WTC11 (cell line): ENCODE measurements at regions not wholly inside any gene's neighbourhood (a gene's known extent, or its start where the extent isn't known, plus 50 kb on each side); places are given as distances from the start of the nearest gene placed in this dataset.

Source experiments
- CREM ChIP-seq: sonication (generic); formaldehyde crosslinking; IDR thresholded peaks from 2 replicates; pipeline ENCODE4 v1.8.1; 2022; ENCODE audit warnings: mild to moderate bottlenecking, missing genetic modification reagents, moderate library complexity
- ELF4 ChIP-seq: sonication (generic); formaldehyde crosslinking; IDR thresholded peaks from 2 replicates; pipeline ENCODE4 v1.8.1; 2022; ENCODE audit warnings: low read depth, mild to moderate bottlenecking, moderate library complexity, missing genetic modification reagents
- ESRRA ChIP-seq: sonication (generic); formaldehyde crosslinking; IDR thresholded peaks from 2 replicates; pipeline ENCODE4 v1.8.1; 2022; ENCODE audit warnings: mild to moderate bottlenecking, missing genetic modification reagents, borderline replicate concordance
- JUN ChIP-seq: sonication (generic); formaldehyde crosslinking; IDR thresholded peaks from 2 replicates; pipeline ENCODE4 v1.8.0; 2023; ENCODE audit warnings: mild to moderate bottlenecking, missing genetic modification reagents
- TEAD4 ChIP-seq: sonication (generic); formaldehyde crosslinking; IDR thresholded peaks from 2 replicates; pipeline ENCODE4 v1.8.0; 2022; ENCODE audit warnings: mild to moderate bottlenecking, missing genetic modification reagents
- ZNF281 ChIP-seq: sonication (generic); formaldehyde crosslinking; IDR thresholded peaks from 2 replicates; pipeline ENCODE4 v1.8.0; 2023; ENCODE audit warnings: mild to moderate bottlenecking, missing genetic modification reagents
- ZNF423 ChIP-seq: fragments of 250-450 bp; sonication (Bioruptor Pico); IDR thresholded peaks from 2 replicates; pipeline ENCODE4 v2.1.2; 2022; ENCODE audit warnings: mild to moderate bottlenecking, moderate library complexity
- TF ChIP-seq, protein P1 (sequence below): sonication (generic); formaldehyde crosslinking; IDR thresholded peaks from 2 replicates; pipeline ENCODE4 v1.8.0; 2022; ENCODE audit warnings: mild to moderate bottlenecking, missing genetic modification reagents
- TF ChIP-seq, protein P2 (sequence below): fragments of 200-600 bp; IDR thresholded peaks from 2 replicates; pipeline ENCODE4 v1.8.0; 2022; ENCODE audit warnings: antibody characterized with exemption
- TF ChIP-seq, protein P3 (sequence below): sonication (generic); formaldehyde crosslinking; IDR thresholded peaks from 2 replicates; pipeline ENCODE4 v1.8.1; 2023; ENCODE audit warnings: mild to moderate bottlenecking, missing genetic modification reagents
- TF ChIP-seq, protein P4 (sequence below): sonication (generic); formaldehyde crosslinking; IDR thresholded peaks from 2 replicates; pipeline ENCODE4 v1.8.1; 2022; ENCODE audit warnings: mild to moderate bottlenecking, missing genetic modification reagents, moderate library complexity, borderline replicate concordance
- TF ChIP-seq, protein P5 (sequence below): sonication (generic); formaldehyde crosslinking; IDR thresholded peaks from 2 replicates; pipeline ENCODE4 v1.8.0; 2022; ENCODE audit warnings: mild to moderate bottlenecking, missing genetic modification reagents

- TF ChIP-seq, protein P1, sequence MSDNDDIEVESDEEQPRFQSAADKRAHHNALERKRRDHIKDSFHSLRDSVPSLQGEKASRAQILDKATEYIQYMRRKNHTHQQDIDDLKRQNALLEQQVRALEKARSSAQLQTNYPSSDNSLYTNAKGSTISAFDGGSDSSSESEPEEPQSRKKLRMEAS, result no peak
- TF ChIP-seq, protein P2, sequence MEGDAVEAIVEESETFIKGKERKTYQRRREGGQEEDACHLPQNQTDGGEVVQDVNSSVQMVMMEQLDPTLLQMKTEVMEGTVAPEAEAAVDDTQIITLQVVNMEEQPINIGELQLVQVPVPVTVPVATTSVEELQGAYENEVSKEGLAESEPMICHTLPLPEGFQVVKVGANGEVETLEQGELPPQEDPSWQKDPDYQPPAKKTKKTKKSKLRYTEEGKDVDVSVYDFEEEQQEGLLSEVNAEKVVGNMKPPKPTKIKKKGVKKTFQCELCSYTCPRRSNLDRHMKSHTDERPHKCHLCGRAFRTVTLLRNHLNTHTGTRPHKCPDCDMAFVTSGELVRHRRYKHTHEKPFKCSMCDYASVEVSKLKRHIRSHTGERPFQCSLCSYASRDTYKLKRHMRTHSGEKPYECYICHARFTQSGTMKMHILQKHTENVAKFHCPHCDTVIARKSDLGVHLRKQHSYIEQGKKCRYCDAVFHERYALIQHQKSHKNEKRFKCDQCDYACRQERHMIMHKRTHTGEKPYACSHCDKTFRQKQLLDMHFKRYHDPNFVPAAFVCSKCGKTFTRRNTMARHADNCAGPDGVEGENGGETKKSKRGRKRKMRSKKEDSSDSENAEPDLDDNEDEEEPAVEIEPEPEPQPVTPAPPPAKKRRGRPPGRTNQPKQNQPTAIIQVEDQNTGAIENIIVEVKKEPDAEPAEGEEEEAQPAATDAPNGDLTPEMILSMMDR, result no peak
- TF ChIP-seq ELF4 (no peak), JUN (no peak), ZNF281 (CRISPR knock-in tag) (no peak), CREM (no peak), ZNF423 (no peak), ESRRA (no peak), TEAD4 (CRISPR knock-in tag) (no peak)
- TF ChIP-seq, protein P3, sequence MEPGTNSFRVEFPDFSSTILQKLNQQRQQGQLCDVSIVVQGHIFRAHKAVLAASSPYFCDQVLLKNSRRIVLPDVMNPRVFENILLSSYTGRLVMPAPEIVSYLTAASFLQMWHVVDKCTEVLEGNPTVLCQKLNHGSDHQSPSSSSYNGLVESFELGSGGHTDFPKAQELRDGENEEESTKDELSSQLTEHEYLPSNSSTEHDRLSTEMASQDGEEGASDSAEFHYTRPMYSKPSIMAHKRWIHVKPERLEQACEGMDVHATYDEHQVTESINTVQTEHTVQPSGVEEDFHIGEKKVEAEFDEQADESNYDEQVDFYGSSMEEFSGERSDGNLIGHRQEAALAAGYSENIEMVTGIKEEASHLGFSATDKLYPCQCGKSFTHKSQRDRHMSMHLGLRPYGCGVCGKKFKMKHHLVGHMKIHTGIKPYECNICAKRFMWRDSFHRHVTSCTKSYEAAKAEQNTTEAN (CRISPR knock-in tag), result no peak
- TF ChIP-seq, protein P4, sequence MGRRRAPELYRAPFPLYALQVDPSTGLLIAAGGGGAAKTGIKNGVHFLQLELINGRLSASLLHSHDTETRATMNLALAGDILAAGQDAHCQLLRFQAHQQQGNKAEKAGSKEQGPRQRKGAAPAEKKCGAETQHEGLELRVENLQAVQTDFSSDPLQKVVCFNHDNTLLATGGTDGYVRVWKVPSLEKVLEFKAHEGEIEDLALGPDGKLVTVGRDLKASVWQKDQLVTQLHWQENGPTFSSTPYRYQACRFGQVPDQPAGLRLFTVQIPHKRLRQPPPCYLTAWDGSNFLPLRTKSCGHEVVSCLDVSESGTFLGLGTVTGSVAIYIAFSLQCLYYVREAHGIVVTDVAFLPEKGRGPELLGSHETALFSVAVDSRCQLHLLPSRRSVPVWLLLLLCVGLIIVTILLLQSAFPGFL (CRISPR knock-in tag), result no peak
- TF ChIP-seq, protein P5, sequence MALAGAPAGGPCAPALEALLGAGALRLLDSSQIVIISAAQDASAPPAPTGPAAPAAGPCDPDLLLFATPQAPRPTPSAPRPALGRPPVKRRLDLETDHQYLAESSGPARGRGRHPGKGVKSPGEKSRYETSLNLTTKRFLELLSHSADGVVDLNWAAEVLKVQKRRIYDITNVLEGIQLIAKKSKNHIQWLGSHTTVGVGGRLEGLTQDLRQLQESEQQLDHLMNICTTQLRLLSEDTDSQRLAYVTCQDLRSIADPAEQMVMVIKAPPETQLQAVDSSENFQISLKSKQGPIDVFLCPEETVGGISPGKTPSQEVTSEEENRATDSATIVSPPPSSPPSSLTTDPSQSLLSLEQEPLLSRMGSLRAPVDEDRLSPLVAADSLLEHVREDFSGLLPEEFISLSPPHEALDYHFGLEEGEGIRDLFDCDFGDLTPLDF (CRISPR knock-in tag), result no peak
These were observed 702.6 kb upstream of the CDH8 start for GRCh38 chr16:62738666-62739460.
